NOMO-1 treated with dmso at 0.1 percent for 144 hours (cell line): ENCODE measurements at regions not wholly inside any gene's neighbourhood (a gene's known extent, or its start where the extent isn't known, plus 50 kb on each side); places are given as distances from the start of the nearest gene placed in this dataset.
"Not testable (repeated sequence)": the region's sequence is repeated elsewhere in the genome, so short reads cannot be mapped to it uniquely, and the experiment has no call there.

Experiments
- DNase-seq: peaks from one replicate; lab custom pipeline; 2025; ENCODE audit not compliant: unreplicated experiment; lab: John Stamatoyannopoulos, UW

- DNase-seq: no peak
These were observed 118.7 kb upstream of the PTPRG start for GRCh38 chr3:61442696-61443095.

GRCh38 chr3:61443886-61444285 lies 117.5 kb upstream of the PTPRG start:
- DNase-seq: no peak

DNA sequence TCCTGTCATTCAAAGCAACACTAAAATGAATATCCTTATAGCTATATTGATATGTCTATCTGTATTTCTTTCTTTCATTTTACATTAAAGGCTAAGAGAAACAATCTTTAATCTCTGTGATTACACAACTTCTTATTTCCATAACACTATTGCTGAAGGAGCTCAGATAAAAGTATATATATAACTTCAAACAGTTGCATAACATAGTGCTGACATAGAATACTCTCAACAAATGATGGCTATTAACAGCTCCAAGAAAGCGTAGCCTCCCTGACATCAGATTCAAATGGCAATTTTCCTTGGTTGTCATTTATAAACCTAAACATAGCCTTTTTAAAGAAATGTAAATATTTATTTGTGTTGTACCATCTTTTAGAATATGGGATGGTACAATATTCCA lies 116.6 kb upstream of the PTPRG start:
- no peak for DNase-seq

GRCh38 chr3:61445924-61446323 lies 115.4 kb upstream of the PTPRG start:
- DNase-seq: no peak

DNA sequence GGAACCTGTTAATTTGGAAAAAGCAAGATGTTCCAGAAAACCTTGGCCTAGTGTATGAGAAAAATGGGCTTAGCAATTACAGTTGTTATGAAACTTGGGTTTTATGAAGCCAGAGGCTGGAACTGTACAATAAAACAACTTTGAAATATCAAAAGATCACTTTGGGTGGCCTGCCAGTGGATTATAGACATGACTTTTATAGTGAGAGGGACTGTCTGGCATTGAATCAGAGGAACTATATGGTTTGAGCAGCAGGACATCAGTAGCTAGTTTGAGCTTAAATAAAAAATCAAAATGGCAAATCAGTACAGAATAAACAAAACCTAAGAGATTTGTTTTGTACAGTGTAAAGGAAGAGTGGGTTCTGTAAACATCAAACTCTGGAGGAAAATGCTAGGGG lies 115.0 kb upstream of the PTPRG start:
- no peak for DNase-seq

- no peak for DNase-seq
These were observed 113.0 kb upstream of the PTPRG start for GRCh38 chr3:61448378-61448777.

DNA sequence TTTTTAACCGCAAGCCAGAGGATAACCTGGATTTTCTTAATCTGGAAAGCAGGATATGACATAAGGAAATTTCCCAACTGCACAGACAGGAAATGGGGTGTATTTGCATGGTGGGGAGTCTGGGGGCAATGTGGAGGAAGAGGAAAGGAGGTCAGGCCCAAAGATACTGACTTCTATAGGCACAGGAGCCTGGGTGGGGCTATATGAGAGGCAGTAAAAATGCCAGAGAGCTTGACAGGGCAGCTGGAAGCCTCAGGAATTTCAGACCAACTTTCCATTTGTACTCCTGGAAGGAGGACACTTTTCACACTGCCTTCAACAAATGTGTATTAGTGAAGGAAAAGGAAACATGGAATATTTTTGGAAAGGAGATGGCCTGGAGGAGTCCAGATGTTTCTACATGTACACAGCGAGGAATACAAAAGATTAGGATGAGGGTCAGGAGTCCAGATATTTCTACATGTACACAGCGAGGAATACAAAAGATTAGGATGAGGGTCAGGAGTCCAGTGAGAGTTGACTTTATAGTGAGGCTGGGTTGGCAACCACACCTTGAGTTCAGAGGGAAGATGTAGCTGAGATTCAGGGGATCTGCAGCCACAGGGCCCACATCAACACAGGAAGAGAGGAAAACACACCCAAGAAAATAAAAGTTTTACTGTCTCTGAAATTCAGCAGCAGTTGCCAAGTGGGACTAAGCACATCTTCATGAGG lies 111.9 kb upstream of the PTPRG start:
- DNase-seq: no peak

- no peak for DNase-seq
These were observed 110.5 kb upstream of the PTPRG start for GRCh38 chr3:61450866-61451265.

DNA sequence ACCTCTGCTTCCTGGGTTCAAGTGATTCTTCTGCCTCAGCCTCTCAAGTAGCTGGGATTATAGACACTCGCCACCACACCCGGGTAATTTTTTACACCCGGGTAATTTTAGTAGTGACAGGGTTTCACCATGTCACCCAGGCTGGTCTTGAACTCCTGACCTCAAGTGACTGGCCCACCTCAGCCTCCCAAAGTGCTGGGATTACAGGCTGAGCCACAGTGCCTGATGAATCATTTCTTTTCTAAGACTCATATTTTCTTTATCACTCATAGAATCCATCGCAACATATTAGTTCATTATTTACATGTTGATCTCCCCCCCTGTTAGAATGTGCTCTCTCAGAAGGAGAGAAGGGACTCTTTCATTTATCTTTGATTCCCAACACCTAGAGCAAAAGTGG lies 109.5 kb upstream of the PTPRG start:
- DNase-seq: no peak

DNA sequence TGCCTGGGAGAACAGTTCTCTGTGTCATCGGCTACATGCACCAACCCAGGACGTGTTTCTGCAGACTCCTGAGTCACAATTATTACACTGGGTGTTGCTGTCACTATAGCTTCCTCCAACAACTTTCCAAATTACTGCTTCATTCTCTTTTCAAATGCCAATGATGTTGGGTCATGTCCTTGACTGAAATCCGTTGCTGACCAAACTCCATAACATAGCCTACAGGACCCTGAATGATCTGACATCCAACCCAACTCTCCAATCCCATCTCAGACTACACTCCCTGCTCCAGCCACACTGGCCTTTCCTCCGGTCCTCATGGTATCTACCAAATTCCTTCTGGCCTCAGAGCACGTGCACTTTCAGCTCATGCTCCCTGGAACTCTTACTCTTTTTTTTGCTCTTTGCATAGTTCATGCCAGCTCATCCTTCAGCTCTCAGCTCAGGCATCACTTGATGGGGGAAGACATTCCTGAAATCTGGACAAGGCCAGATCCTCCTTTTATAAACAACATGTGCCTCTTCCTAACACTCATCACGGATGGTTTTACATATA lies 108.8 kb upstream of the PTPRG start:
- no peak for DNase-seq

GRCh38 chr3:61454006-61454585 lies 107.3 kb upstream of the PTPRG start:
- DNase-seq: no peak

DNA sequence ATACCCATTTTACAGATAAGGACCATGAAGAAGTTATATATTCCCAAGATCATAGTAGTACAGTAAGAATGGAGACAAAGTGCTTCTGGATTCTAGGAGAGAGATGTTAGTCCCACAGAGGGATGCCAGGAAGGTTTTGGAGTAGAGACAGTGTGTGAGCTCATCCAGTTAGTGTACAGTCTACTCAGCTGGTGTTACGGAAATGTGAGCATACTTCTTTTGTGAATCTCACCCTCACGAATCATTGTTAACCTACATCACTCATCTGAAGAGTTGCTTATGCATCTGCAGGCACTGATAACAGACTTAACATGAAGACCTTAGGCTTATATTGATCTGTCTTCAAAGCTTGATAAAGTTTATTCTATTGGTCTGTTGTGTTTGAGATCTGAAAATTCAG lies 106.6 kb upstream of the PTPRG start:
- no peak for DNase-seq

GRCh38 chr3:61460636-61461035 lies 100.7 kb upstream of the PTPRG start:
- DNase-seq: no peak

- no peak for DNase-seq
These were observed 98.2 kb upstream of the PTPRG start for GRCh38 chr3:61463191-61463590.

GRCh38 chr3:61464518-61465140 lies 96.7 kb upstream of the PTPRG start:
- no peak for DNase-seq

GRCh38 chr3:61466357-61466756 lies 95.0 kb upstream of the PTPRG start:
- DNase-seq: no peak

DNA sequence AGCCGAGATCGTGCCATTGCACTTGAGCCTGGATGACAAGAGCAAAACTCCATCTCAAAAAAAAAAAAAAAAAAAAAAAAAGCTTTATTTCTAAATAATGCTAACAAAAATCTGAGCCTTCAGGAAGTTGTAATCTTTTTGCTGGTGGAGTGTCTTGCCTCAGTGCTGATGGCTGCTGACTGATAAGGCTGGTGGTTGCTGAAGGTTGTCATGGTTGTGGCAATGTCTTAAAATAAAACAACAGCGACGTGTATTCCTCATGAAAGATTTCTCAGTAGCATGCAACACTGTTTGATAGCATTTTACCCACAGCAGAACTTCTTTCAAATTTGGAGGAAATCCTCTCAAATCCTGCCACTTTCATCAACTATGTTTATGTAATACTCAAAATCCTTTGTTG lies 77.4 kb upstream of the PTPRG start:
- no peak for DNase-seq

- no peak for DNase-seq
These were observed 68.0 kb upstream of the PTPRG start for GRCh38 chr3:61493339-61493738.

GRCh38 chr3:61494309-61494708 lies 67.1 kb upstream of the PTPRG start:
- not testable (repeated sequence) for DNase-seq

DNA sequence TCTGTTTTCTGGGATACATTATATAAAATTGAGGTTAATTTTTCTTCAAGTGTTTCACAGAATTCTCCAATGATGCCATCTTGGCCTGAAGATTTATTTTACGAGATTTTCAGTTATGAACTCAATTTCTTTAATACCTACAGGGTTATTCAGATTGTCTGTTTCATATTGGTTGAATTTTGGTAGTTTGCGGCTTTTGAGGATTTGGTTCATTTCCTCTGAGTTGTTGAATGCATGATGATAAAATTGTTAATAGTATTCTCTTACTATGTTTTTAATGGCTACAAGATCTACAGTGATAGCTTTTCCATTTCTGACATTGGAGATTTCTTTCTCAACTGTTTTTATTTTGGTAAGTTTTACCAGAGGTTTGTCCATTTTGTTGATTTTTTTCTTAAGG lies 63.9 kb upstream of the PTPRG start:
- no peak for DNase-seq

DNA sequence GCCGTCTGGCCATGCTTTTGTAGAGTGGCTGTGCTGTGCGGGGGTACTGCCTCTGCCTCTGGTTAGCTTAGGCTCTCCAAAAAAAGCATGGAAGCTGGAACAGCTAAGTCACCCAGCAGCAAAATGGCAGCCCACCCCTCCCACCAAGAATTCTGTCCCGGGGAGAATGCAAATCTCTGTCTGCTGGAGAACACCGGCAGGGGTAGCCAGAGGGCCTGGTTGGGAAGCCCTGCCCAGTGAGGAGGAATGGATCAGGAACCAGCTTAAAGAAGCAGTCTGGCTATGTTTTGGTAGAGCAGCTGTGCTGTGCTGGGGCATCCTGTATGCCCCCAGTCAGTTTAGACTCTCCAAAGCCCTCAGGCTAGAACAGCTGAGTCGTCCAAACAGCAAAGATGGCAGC lies 56.2 kb upstream of the PTPRG start:
- DNase-seq: no peak

GRCh38 chr3:61507946-61508345 lies 53.4 kb upstream of the PTPRG start:
- no peak for DNase-seq
